CD4-positive, alpha-beta memory T cell (primary cell): ENCODE measurements at regions not wholly inside any gene's neighbourhood (a gene's known extent, or its start where the extent isn't known, plus 50 kb on each side); places are given as distances from the start of the nearest gene placed in this dataset.

ENCODE experiments used
- CTCF ChIA-PET: fragments of 350-600 bp; sonication (Branson Sonifier 250); formaldehyde crosslinking; loops from one replicate; lab custom pipeline; 2021; ENCODE audit warnings: inconsistent platforms; ENCODE audit not compliant: partially characterized antibody; lab: Charles Lee
- POLR2A ChIA-PET: fragments of 350-600 bp; sonication (Branson Sonifier 250); formaldehyde crosslinking; loops from one replicate; lab custom pipeline; 2021; ENCODE audit not compliant: partially characterized antibody; lab: Charles Lee
- DNase-seq, 5 donors: peaks; one replicate each; pipeline versions ENCODE4 v3.0.0 to v3.0.0-alpha.2; 2020 to 2022; ENCODE audit warnings: mixed read lengths in 1 of 5
- H3K27ac ChIP-seq: one replicate; pipeline ENCODE4 v1.7.0; 2013; ENCODE audit warnings: low read depth, low read length
- H3K27me3 ChIP-seq: 2 replicates; pipeline ENCODE4 v1.7.0; 2013; ENCODE audit warnings: mild to moderate bottlenecking, low read length, moderate library complexity; ENCODE audit not compliant: insufficient read depth
- H3K36me3 ChIP-seq: 2 replicates; pipeline ENCODE4 v1.7.0; 2013; ENCODE audit warnings: mild to moderate bottlenecking, low read length, moderate library complexity; ENCODE audit not compliant: insufficient read depth
- H3K4me1 ChIP-seq: 2 replicates; pipeline ENCODE4 v1.7.0; 2013; ENCODE audit warnings: mild to moderate bottlenecking, low read length, moderate library complexity; ENCODE audit not compliant: insufficient read depth
- H3K4me3 ChIP-seq, 2 donors: one replicate each; pipeline ENCODE4 v1.7.0; 2013; ENCODE audit warnings: low read length in 2 of 2, mild to moderate bottlenecking in 1 of 2
- H3K9me3 ChIP-seq, 2 donors: one replicate each; pipeline ENCODE4 v1.7.0; 2013; ENCODE audit warnings: low read length in 2 of 2, control low read depth in 1 of 2; ENCODE audit not compliant: control insufficient read depth in 1 of 2
- H3K27ac Mint-ChIP-seq, 7 donors: one replicate each; pipeline ENCODE4 v1.8.0; 2020 to 2021; ENCODE audit warnings: mixed read lengths in 7 of 7, mild to moderate bottlenecking in 6 of 7, inconsistent platforms in 3 of 7, moderate library complexity in 3 of 7
- H3K27me3 Mint-ChIP-seq, 2 donors: one replicate each; pipeline ENCODE4 v1.8.0; 2020 to 2021; ENCODE audit warnings: mixed read lengths in 2 of 2
- H3K36me3 Mint-ChIP-seq, 2 donors: one replicate each; pipeline ENCODE4 v1.8.0; 2020 to 2021; ENCODE audit warnings: mixed read lengths in 2 of 2, inconsistent platforms in 1 of 2, mild to moderate bottlenecking in 1 of 2
- H3K4me1 Mint-ChIP-seq, 4 donors: one replicate each; pipeline ENCODE4 v1.8.0; 2020 to 2021; ENCODE audit warnings: mixed read lengths in 4 of 4, mild to moderate bottlenecking in 1 of 4
- H3K4me3 Mint-ChIP-seq, 8 donors: one replicate each; pipeline ENCODE4 v1.8.0; 2020 to 2021; ENCODE audit warnings: mixed read lengths in 8 of 8, mild to moderate bottlenecking in 7 of 8, moderate library complexity in 6 of 8, inconsistent platforms in 3 of 8
- H3K9me3 Mint-ChIP-seq, 8 donors: one replicate each; pipeline ENCODE4 v1.8.0; 2020 to 2021; ENCODE audit warnings: mixed read lengths in 8 of 8, mild to moderate bottlenecking in 5 of 8, inconsistent platforms in 3 of 8, moderate library complexity in 1 of 8
- intact Hi-C: fragments of 100-400 bp; cut with micrococcal nuclease; formaldehyde crosslinking; loops from one replicate; pipeline ENCODE4 v1.15.1; 2023

GRCh38 chr21:41075656-41076055 lies 92.3 kb upstream of the BACE2 start:
- no peak overlapping the region for H3K27ac Mint-ChIP-seq
- H3K27ac ChIP-seq: no peak overlapping the region
- H3K4me1 Mint-ChIP-seq: no peaks in the 10 kb centered on the region
- no peaks in the 10 kb centered on the region for H3K9me3 ChIP-seq
- peaks cover 3 to 4% of the 10 kb centered on the region in 2 donors for H3K27me3 Mint-ChIP-seq
- H3K4me3 Mint-ChIP-seq: no peak overlapping the region
- ChIA-PET POLR2A (no interaction called here), CTCF (no interaction called here)
- DNase-seq: no peak
- intact Hi-C loops: no loop called here
- no peaks in the 10 kb centered on the region for H3K36me3 Mint-ChIP-seq
- no peaks in the 10 kb centered on the region for H3K9me3 Mint-ChIP-seq
- no peaks in the 10 kb centered on the region for H3K27me3 ChIP-seq
- H3K36me3 ChIP-seq: no peaks in the 10 kb centered on the region
- no peak overlapping the region for H3K4me3 ChIP-seq
- H3K4me1 ChIP-seq: no peaks in the 10 kb centered on the region

GRCh38 chr21:41076064-41076463 lies 91.9 kb upstream of the BACE2 start:
- intact Hi-C loops: no loop called here
- Mint-ChIP-seq H3K27ac (no peak overlapping the region), H3K4me1 (no peaks in the 10 kb centered on the region), H3K36me3 (no peaks in the 10 kb centered on the region), H3K4me3 (no peak overlapping the region), H3K9me3 (no peaks in the 10 kb centered on the region), H3K27me3 (peaks cover 3% of the 10 kb centered on the region in 2 donors)
- ChIA-PET POLR2A (no interaction called here), CTCF (no interaction called here)
- no peak overlapping the region for H3K27ac ChIP-seq
- H3K4me1 ChIP-seq: no peaks in the 10 kb centered on the region
- no peak for DNase-seq
- H3K4me3 ChIP-seq: no peak overlapping the region
- no peaks in the 10 kb centered on the region for H3K36me3 ChIP-seq
- H3K27me3 ChIP-seq: no peaks in the 10 kb centered on the region
- no peaks in the 10 kb centered on the region for H3K9me3 ChIP-seq

DNA sequence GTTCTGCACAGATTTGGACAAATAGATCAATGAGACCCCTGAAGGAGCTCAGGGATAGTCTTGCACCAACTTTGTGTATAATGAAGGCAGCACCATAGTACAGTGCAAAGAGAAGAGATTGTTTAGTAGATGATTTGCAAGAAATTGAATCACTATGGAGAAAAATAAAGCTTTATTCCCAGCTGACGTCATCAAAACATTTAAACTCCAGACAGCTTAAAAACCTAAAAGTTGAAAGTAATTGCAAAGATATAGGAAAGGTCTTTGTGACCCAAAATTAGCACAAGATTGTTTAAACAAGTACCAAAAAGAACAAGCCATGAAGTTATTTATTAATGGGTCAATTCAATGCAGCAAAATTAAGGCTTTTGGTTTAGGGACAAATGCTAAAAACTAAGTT lies 88.8 kb upstream of the BACE2 start:
- H3K27ac ChIP-seq: no peak overlapping the region
- Mint-ChIP-seq H3K4me3 (no peak overlapping the region), H3K9me3 (no peaks in the 10 kb centered on the region), H3K27me3 (peaks cover 2 to 6% of the 10 kb centered on the region in 2 donors), H3K4me1 (no peaks in the 10 kb centered on the region), H3K27ac (no peak overlapping the region), H3K36me3 (no peaks in the 10 kb centered on the region)
- H3K4me3 ChIP-seq: no peak overlapping the region
- POLR2A ChIA-PET: no interaction called here
- no peaks in the 10 kb centered on the region for H3K36me3 ChIP-seq
- no peak for DNase-seq
- H3K4me1 ChIP-seq: no peaks in the 10 kb centered on the region
- intact Hi-C loops: no loop called here
- H3K9me3 ChIP-seq: no peaks in the 10 kb centered on the region
- no peaks in the 10 kb centered on the region for H3K27me3 ChIP-seq
- CTCF ChIA-PET: interaction anchor here (2.4 kb wide), 1 partner anchor 11 kb away, joined by 8 read pairs; no protein-coding TSS in a partner anchor

DNA sequence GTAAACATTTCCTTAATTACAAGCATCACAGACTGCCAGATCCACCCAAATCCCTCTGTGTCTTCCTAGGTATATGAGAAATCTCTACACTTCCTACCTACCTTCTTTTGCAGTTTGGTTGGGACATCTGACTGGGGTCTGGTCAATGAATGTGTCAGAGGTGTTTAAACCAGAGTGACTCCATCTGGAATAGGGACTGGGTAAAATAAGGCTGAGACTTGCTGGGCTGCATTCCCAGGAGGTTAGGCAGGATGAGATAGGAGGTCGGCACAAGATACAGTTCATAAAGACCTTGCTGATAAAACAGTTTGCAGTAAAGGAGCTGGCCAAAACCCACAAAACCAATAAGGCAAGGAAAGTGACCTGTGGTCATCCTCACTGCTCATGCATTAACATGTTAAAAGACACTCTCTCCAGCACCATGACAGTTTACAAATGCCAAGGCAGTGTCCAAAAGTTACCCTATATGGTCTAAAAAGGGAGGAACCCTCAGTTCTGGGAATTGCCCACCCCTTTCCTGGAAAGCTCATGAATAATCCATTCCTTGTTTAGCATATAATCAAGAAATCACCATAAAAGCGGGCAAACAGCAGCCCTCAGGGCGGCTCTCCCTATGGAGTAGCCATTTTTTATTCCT lies 87.4 kb upstream of the BACE2 start:
- H3K36me3 ChIP-seq: no peaks in the 10 kb centered on the region
- Mint-ChIP-seq H3K27ac (no peak overlapping the region), H3K9me3 (no peaks in the 10 kb centered on the region), H3K4me1 (no peaks in the 10 kb centered on the region), H3K36me3 (no peaks in the 10 kb centered on the region), H3K4me3 (no peak overlapping the region), H3K27me3 (peaks cover 2 to 6% of the 10 kb centered on the region in 2 donors)
- DNase-seq: no peak
- no peak overlapping the region for H3K4me3 ChIP-seq
- H3K4me1 ChIP-seq: no peaks in the 10 kb centered on the region
- intact Hi-C loops: no loop called here
- ChIA-PET POLR2A (no interaction called here), CTCF (no interaction called here)
- no peaks in the 10 kb centered on the region for H3K27me3 ChIP-seq
- no peaks in the 10 kb centered on the region for H3K9me3 ChIP-seq
- H3K27ac ChIP-seq: no peak overlapping the region

DNA sequence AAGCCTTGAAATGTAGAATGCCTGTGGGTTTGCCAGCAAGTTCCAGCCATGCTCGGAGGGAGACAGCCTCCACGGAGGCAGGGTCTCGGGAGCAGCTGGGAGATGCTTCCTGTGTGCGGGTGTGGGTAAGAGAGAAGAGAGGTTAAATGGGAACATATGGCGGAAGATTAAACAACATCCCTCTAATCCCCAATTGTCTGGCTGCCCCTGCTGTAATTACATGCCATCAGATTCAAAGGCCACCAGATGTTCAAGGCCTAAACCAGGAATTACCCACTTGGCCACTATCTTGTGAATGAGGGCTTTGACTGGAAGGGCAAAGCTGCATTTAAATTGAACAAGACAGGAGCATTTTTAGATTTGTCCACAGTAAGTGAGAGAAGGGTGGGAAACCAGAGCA lies 81.4 kb upstream of the BACE2 start:
- Mint-ChIP-seq H3K27ac (no peak overlapping the region), H3K9me3 (no peaks in the 10 kb centered on the region), H3K27me3 (peaks cover 4 to 12% of the 10 kb centered on the region in 2 donors), H3K36me3 (no peaks in the 10 kb centered on the region), H3K4me1 (no peaks in the 10 kb centered on the region), H3K4me3 (no peak overlapping the region)
- Histone ChIP-seq H3K27ac (no peak overlapping the region), H3K36me3 (no peaks in the 10 kb centered on the region), H3K4me1 (no peaks in the 10 kb centered on the region), H3K9me3 (no peaks in the 10 kb centered on the region), H3K27me3 (no peaks in the 10 kb centered on the region), H3K4me3 (no peak overlapping the region)
- intact Hi-C loops: no loop called here
- DNase-seq: no peak
- ChIA-PET CTCF (no interaction called here), POLR2A (no interaction called here)

GRCh38 chr21:41090981-41091380 lies 77.0 kb upstream of the BACE2 start:
- no peak for DNase-seq
- Histone ChIP-seq H3K27ac (no peak overlapping the region), H3K9me3 (no peaks in the 10 kb centered on the region), H3K36me3 (no peaks in the 10 kb centered on the region), H3K4me1 (no peaks in the 10 kb centered on the region), H3K27me3 (no peaks in the 10 kb centered on the region), H3K4me3 (no peak overlapping the region)
- intact Hi-C loops: no loop called here
- H3K27ac Mint-ChIP-seq: no peak overlapping the region
- peaks cover 6 to 9% of the 10 kb centered on the region in 2 donors for H3K27me3 Mint-ChIP-seq
- H3K4me1 Mint-ChIP-seq: no peaks in the 10 kb centered on the region
- ChIA-PET POLR2A (no interaction called here), CTCF (no interaction called here)
- no peaks in the 10 kb centered on the region for H3K9me3 Mint-ChIP-seq
- no peak overlapping the region for H3K4me3 Mint-ChIP-seq
- H3K36me3 Mint-ChIP-seq: no peaks in the 10 kb centered on the region

DNA sequence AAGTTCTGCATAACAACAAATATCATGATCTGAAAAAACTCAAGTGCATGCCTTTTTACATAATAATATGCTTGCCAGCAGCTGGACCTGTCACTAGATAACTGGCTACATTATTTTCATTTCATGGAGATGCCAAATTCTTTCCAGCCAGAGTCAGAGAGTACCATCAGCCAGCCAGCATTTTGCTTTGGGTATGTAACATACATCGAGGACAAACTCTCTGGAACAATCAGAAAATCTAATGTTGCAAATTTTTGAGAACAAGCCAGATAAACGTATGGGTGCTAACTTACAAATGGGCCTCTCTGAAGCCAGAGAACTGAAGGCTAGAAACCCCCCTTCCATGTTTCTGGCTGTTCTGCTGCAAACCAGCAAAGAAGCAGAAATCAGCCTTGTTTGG lies 76.3 kb upstream of the BACE2 start:
- Histone ChIP-seq H3K36me3 (no peaks in the 10 kb centered on the region), H3K4me3 (no peak overlapping the region), H3K4me1 (no peaks in the 10 kb centered on the region), H3K9me3 (no peaks in the 10 kb centered on the region), H3K27ac (no peak overlapping the region), H3K27me3 (no peaks in the 10 kb centered on the region)
- H3K4me1 Mint-ChIP-seq: no peaks in the 10 kb centered on the region
- POLR2A ChIA-PET: no interaction called here
- intact Hi-C loops: no loop called here
- H3K4me3 Mint-ChIP-seq: no peak overlapping the region
- peaks cover 5 to 6% of the 10 kb centered on the region in 2 donors for H3K27me3 Mint-ChIP-seq
- H3K9me3 Mint-ChIP-seq: no peaks in the 10 kb centered on the region
- no peak for DNase-seq
- H3K27ac Mint-ChIP-seq: no peak overlapping the region
- CTCF ChIA-PET: no interaction called here
- no peaks in the 10 kb centered on the region for H3K36me3 Mint-ChIP-seq

- no peaks in the 10 kb centered on the region for H3K36me3 ChIP-seq
- no peak overlapping the region for H3K27ac ChIP-seq
- no peak overlapping the region for H3K4me3 Mint-ChIP-seq
- ChIA-PET POLR2A (no interaction called here), CTCF (no interaction called here)
- no peaks in the 10 kb centered on the region for H3K4me1 Mint-ChIP-seq
- no peak overlapping the region for H3K4me3 ChIP-seq
- H3K4me1 ChIP-seq: no peaks in the 10 kb centered on the region
- H3K27ac Mint-ChIP-seq: no peak overlapping the region
- no peaks in the 10 kb centered on the region for H3K9me3 ChIP-seq
- no peaks in the 10 kb centered on the region for H3K9me3 Mint-ChIP-seq
- DNase-seq: no peak
- H3K27me3 ChIP-seq: no peaks in the 10 kb centered on the region
- intact Hi-C loops: no loop called here
- H3K36me3 Mint-ChIP-seq: no peaks in the 10 kb centered on the region
- H3K27me3 Mint-ChIP-seq: peaks cover 4 to 6% of the 10 kb centered on the region in 2 donors
These were observed 75.6 kb upstream of the BACE2 start for GRCh38 chr21:41092312-41092711.
